ENCODE measurements at regions not wholly inside any gene's neighbourhood (a gene's known extent, or its start where the extent isn't known, plus 50 kb on each side); places are given as distances from the start of the nearest gene placed in this dataset.

DNA sequence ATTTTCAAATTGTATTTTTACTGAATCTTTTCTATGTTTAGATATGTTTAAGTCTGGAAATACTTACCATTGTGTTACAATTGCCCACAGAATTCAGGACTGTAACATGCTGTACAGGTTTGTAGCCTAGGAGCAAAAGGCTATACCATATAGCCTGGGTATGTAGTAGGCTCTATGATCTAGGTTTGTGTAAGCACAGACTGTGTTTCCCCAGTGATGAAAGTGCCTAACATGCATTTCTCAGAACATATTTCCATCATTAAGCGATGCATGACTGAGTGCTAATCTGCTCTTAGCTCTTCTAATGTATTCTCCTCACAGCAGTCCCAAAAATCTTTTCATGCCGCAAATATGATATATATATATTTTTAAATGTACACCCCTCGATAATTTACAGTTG is 166.7 kb upstream of the PPP2R2B start:
- no peak for TF ChIP-seq EZH2 (IDR thresholded peaks at IDR 0.05)
- H3K36me3 ChIP-seq (ENCODE audit: insufficient read depth, low read length) = no peaks in the 10 kb centered on the region
- no peak for DNase-seq (ENCODE audit: low read depth, low spot score)
- no peak overlapping the region for H3K27ac ChIP-seq
- no peaks in the 10 kb centered on the region for H3K9me3 ChIP-seq (ENCODE audit: low read depth, low read length)
- H3K9ac ChIP-seq (ENCODE audit: insufficient read length) = no peak overlapping the region
- H3K4me3 ChIP-seq = no peak overlapping the region

DNA sequence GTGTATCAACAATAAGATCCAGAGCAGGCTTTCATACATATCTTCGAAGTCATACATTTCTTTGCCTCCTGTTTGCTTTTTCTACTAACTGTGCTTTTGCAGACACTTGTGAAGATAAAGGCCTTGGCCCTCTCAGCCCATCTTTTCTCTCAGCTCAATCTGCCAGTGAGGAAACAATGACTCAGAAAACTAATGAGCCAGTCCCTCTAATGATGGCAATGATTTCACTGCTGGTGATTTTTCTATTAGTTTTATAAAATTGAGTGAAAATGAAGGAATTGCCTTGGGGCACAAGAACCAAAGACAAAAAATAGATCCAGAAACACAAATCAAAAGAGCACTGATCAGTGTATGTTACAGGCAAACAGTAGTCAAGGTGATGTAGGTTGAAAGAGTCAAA is 167.7 kb upstream of the PPP2R2B start:
- Histone ChIP-seq H3K9me3 (ENCODE audit: low read depth, low read length) (no peaks in the 10 kb centered on the region), H3K36me3 (ENCODE audit: insufficient read depth, low read length) (no peaks in the 10 kb centered on the region), H3K9ac (ENCODE audit: insufficient read length) (no peak overlapping the region), H3K4me3 (no peak overlapping the region), H3K27ac (no peak overlapping the region)
- no peak for DNase-seq (ENCODE audit: low read depth, low spot score)
- no peak for TF ChIP-seq EZH2 (IDR thresholded peaks at IDR 0.05)

DNA sequence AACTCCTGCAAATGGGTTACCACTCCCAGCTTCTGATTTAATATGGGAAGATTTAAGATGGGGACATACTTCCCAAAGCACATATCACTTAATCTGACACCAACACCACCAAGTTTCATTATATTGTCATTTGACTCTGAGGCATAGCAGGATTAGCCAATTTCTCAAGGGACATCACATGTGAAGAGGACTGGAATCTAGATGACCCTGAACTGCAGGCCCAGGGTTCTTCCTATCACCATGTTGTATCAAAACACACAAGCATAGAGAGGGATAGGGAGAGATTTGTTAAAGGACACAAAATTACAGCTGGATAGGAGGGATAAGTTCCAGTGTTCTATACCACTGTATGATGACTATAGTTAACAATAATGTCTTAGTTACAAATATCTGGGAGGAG is 168.3 kb upstream of the PPP2R2B start:
- Histone ChIP-seq H3K27ac (no peak overlapping the region), H3K9ac (ENCODE audit: insufficient read length) (no peak overlapping the region), H3K9me3 (ENCODE audit: low read depth, low read length) (no peaks in the 10 kb centered on the region), H3K36me3 (ENCODE audit: insufficient read depth, low read length) (no peaks in the 10 kb centered on the region), H3K4me3 (no peak overlapping the region)
- no peak for DNase-seq (ENCODE audit: low read depth, low spot score)
- TF ChIP-seq EZH2 (IDR thresholded peaks at IDR 0.05) = no peak
- no peak for TF ChIP-seq POLR2AphosphoS5 (IDR thresholded peaks at IDR 0.05; ENCODE audit: borderline replicate concordance, low read depth, low read length)
- TF ChIP-seq FOXP2 (optimal IDR thresholded peaks at IDR 0.05; ENCODE audit: control extremely low read depth, extremely low read length, insufficient read depth) = no peak

DNA sequence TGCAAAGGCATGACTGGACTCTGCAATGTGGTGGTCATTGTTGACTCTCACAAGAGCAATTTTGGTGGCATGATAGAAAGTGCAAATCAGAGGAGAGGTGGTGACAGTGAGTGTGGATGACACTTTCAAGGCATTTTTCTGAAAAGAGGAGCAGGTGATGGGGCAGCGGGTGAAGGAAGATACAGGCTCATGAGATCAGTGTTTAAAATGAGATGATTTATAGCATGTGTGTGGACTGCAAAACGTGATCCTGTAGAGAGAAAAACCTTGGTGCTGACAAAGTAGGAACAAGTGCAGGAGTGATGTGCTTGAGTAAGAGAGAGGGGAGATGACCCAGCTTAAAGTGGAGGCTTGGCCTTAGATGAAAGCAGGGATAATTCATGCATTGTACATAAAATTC is 171.2 kb upstream of the PPP2R2B start:
- Histone ChIP-seq H3K36me3 (ENCODE audit: insufficient read depth, low read length) (no peaks in the 10 kb centered on the region), H3K27ac (no peak overlapping the region), H3K9ac (ENCODE audit: insufficient read length) (no peak overlapping the region), H3K4me3 (no peak overlapping the region), H3K9me3 (ENCODE audit: low read depth, low read length) (no peaks in the 10 kb centered on the region)
- TF ChIP-seq FOXP2 (optimal IDR thresholded peaks at IDR 0.05; ENCODE audit: control extremely low read depth, extremely low read length, insufficient read depth) (no peak), EZH2 (IDR thresholded peaks at IDR 0.05) (no peak), POLR2AphosphoS5 (IDR thresholded peaks at IDR 0.05; ENCODE audit: borderline replicate concordance, low read depth, low read length) (no peak)
- DNase-seq (ENCODE audit: low read depth, low spot score) = no peak

DNA sequence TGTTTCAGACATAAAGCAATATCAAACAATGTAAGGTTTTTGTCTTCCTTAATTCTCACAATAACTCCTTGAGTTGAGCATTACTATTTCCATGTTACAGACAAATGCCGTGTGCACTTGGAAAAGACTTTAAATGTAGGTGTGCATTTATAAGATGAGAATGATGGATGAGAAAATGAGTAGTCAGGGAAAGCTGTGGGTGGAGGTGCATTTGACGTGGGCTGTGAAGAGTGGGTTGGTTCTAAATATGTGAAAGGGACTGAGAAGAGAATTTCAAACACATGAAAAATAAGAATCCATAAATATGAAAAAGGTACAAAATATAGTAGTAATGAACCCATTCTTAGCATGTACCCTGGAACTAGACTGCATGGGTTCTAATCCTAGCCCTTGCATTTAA is 171.6 kb upstream of the PPP2R2B start:
- Histone ChIP-seq H3K36me3 (ENCODE audit: insufficient read depth, low read length) (no peaks in the 10 kb centered on the region), H3K9ac (ENCODE audit: insufficient read length) (no peak overlapping the region), H3K4me3 (no peak overlapping the region), H3K27ac (no peak overlapping the region), H3K9me3 (ENCODE audit: low read depth, low read length) (no peaks in the 10 kb centered on the region)
- TF ChIP-seq EZH2 (IDR thresholded peaks at IDR 0.05) = no peak
- TF ChIP-seq FOXP2 (optimal IDR thresholded peaks at IDR 0.05; ENCODE audit: control extremely low read depth, extremely low read length, insufficient read depth) = no peak
- no peak for TF ChIP-seq POLR2AphosphoS5 (IDR thresholded peaks at IDR 0.05; ENCODE audit: borderline replicate concordance, low read depth, low read length)
- DNase-seq (ENCODE audit: low read depth, low spot score) = no peak

DNA sequence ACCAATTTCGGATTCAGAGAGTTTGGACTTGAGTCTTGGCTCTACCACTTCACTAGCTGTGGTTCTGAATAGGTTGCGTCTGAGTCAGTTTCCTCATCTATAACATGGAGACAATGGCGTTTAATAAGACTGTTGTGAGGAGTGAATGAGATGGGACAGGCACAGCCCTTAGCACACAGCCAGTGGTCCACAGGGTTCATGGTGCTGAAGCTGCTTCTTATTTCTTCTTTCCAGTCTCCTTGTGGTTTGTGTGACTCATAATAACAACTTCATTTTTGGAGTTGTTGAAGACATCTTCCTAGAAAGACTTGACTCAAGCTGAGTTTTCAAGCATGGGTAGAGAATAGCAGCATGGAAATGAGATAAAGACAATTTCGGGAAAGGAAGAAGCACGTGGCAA is 172.6 kb upstream of the PPP2R2B start:
- no peak for TF ChIP-seq EZH2 (IDR thresholded peaks at IDR 0.05)
- TF ChIP-seq FOXP2 (optimal IDR thresholded peaks at IDR 0.05; ENCODE audit: control extremely low read depth, extremely low read length, insufficient read depth) = no peak
- no peak for TF ChIP-seq POLR2AphosphoS5 (IDR thresholded peaks at IDR 0.05; ENCODE audit: borderline replicate concordance, low read depth, low read length)
- DNase-seq (ENCODE audit: low read depth, low spot score) = no peak
- Histone ChIP-seq H3K27ac (no peak overlapping the region), H3K9ac (ENCODE audit: insufficient read length) (no peak overlapping the region), H3K9me3 (ENCODE audit: low read depth, low read length) (no peaks in the 10 kb centered on the region), H3K36me3 (ENCODE audit: insufficient read depth, low read length) (no peaks in the 10 kb centered on the region), H3K4me3 (no peak overlapping the region)

DNA sequence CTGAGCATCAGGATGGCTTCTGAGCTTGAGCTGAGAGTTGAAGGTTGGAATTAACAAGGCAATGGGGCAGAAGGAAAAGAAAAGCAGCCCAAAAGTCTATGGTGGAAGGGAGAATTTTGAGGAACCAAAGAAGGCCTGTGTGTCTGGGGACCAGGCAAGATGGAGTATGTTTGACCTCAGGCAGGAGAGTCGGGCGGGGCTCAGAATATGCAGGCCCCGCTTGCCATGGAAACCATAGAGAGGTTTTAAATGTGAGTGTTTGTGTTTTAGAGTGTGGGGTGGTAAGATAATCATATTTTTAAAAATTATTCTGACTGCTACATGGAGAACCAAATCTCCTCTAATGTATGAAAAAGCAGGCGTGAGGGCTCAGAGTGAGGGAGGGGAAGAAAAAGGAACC is 174.0 kb upstream of the PPP2R2B start:
- DNase-seq (ENCODE audit: low read depth, low spot score) = no peak
- Histone ChIP-seq H3K27ac (no peak overlapping the region), H3K4me3 (no peak overlapping the region), H3K9ac (ENCODE audit: insufficient read length) (no peak overlapping the region), H3K36me3 (ENCODE audit: insufficient read depth, low read length) (no peaks in the 10 kb centered on the region), H3K9me3 (ENCODE audit: low read depth, low read length) (no peaks in the 10 kb centered on the region)
- TF ChIP-seq FOXP2 (optimal IDR thresholded peaks at IDR 0.05; ENCODE audit: control extremely low read depth, extremely low read length, insufficient read depth) = no peak
- TF ChIP-seq EZH2 (IDR thresholded peaks at IDR 0.05) = no peak
- no peak for TF ChIP-seq POLR2AphosphoS5 (IDR thresholded peaks at IDR 0.05; ENCODE audit: borderline replicate concordance, low read depth, low read length)

DNA sequence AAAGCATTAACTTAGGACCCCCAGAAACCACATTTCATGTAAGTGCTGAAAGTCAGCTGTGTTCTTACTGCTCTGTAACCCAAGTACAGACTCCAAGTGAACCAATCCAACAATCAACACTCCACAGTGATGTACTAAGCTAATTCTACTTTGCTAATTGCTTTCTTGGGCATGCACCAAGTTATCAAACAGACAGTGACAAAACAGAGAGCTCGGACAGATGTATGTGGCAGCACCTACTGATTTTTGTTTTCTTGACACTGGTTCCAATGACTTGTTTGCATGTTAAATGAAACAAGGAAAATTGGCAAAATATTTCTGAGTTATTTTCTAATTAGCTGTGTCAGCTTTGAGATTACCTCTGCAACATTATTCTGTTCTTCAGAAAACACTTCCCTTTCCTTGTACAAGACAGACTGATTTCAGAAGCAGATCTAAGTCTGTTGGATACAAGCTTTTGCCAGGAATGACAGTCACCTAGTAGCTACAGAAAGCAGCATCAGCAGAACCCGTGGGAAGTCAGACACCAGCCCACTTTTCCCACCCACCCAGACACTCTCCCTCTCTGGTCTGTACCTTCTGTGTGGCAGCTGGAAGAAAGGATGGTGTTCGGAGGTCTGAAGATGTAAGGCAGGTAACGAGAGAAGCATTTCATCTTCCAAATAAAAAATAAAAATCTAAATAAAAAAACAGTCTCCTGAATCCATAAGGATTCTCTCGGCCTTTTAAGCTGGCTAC is 176.7 kb upstream of the PPP2R2B start:
- DNase-seq (ENCODE audit: low read depth, low spot score) = no peak
- Histone ChIP-seq H3K9ac (ENCODE audit: insufficient read length) (no peak overlapping the region), H3K36me3 (ENCODE audit: insufficient read depth, low read length) (no peaks in the 10 kb centered on the region), H3K27ac (no peak overlapping the region), H3K9me3 (ENCODE audit: low read depth, low read length) (no peaks in the 10 kb centered on the region), H3K4me3 (no peak overlapping the region)
- TF ChIP-seq FOXP2 (optimal IDR thresholded peaks at IDR 0.05; ENCODE audit: control extremely low read depth, extremely low read length, insufficient read depth) (no peak), EZH2 (IDR thresholded peaks at IDR 0.05) (no peak), POLR2AphosphoS5 (IDR thresholded peaks at IDR 0.05; ENCODE audit: borderline replicate concordance, low read depth, low read length) (no peak)

DNA sequence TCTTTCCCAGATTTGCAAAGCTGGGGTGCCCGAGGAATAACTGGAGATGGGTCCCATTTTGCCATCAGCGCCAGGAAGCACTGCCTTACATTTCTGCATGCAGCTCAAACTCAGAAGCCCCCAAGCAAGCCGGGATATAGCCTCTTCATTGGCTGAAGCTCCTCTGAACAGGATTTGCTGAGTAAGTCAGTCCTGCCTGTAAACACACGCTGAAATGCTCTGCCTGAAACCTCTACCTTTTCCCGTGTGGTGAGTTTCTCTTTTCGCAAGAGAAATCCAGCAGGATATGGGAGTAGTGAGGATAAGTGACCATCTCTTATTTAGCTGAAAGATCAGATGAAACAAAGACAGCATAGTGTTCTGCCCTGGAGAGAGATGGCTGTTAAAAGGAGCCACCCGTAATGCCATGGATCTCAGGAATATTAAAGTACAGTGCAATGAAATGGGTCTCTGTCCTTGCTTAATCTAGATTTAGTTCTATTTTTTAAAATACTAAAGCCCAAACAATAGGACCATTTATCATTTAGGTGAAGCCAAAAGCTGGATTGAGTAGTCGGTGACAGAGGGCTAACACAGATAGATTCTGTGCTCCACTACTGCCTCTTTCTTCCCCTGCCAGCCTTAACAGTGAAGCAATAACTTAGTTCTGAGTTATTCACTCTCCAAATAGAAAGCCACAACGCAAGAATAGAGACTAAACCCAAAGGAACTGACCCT is 177.5 kb upstream of the PPP2R2B start:
- Histone ChIP-seq H3K36me3 (ENCODE audit: insufficient read depth, low read length) (no peaks in the 10 kb centered on the region), H3K9ac (ENCODE audit: insufficient read length) (no peak overlapping the region), H3K9me3 (ENCODE audit: low read depth, low read length) (no peaks in the 10 kb centered on the region), H3K4me3 (no peak overlapping the region), H3K27ac (no peak overlapping the region)
- TF ChIP-seq POLR2AphosphoS5 (IDR thresholded peaks at IDR 0.05; ENCODE audit: borderline replicate concordance, low read depth, low read length) = no peak
- TF ChIP-seq EZH2 (IDR thresholded peaks at IDR 0.05) = no peak
- no peak for TF ChIP-seq FOXP2 (optimal IDR thresholded peaks at IDR 0.05; ENCODE audit: control extremely low read depth, extremely low read length, insufficient read depth)
- DNase-seq (ENCODE audit: low read depth, low spot score) = no peak
